Muscle of leg (tissue), 3 donors: ENCODE measurements at regions not wholly inside any gene's neighbourhood (a gene's known extent, or its start where the extent isn't known, plus 50 kb on each side); places are given as distances from the start of the nearest gene placed in this dataset.

Experiments used
- DNase-seq: peaks from one replicate; pipeline ENCODE4 v3.0.0; 2013
- H3K27ac ChIP-seq: one replicate; pipeline ENCODE4 v1.5.1; 2013; ENCODE audit warnings: mild to moderate bottlenecking, low read length, control low read depth
- H3K27me3 ChIP-seq: one replicate; pipeline ENCODE4 v1.6.1; 2013; ENCODE audit warnings: low read length; ENCODE audit not compliant: control insufficient read depth, insufficient read depth
- H3K36me3 ChIP-seq: one replicate; pipeline ENCODE4 v1.6.1; 2013; ENCODE audit warnings: low read length; ENCODE audit not compliant: control insufficient read depth, insufficient read depth
- H3K4me1 ChIP-seq: one replicate; pipeline ENCODE4 v1.6.1; 2013; ENCODE audit warnings: low read length; ENCODE audit not compliant: control insufficient read depth, insufficient read depth
- H3K4me3 ChIP-seq: one replicate; pipeline ENCODE4 v1.5.1; 2013; ENCODE audit warnings: low read length, control low read depth
- H3K9me3 ChIP-seq: replicated peaks from 2 replicates; pipeline ENCODE4 v1.6.1; 2013; ENCODE audit warnings: low read depth, low read length; ENCODE audit not compliant: control insufficient read depth
- WGBS: methylation state at CpG from one replicate; pipeline ENCODE4 v1.1.5; 2013; ENCODE audit warnings: missing lambda C conversion rate; ENCODE audit not compliant: insufficient coverage; 5-methylcytosine and 5-hydroxymethylcytosine counted together

DNA sequence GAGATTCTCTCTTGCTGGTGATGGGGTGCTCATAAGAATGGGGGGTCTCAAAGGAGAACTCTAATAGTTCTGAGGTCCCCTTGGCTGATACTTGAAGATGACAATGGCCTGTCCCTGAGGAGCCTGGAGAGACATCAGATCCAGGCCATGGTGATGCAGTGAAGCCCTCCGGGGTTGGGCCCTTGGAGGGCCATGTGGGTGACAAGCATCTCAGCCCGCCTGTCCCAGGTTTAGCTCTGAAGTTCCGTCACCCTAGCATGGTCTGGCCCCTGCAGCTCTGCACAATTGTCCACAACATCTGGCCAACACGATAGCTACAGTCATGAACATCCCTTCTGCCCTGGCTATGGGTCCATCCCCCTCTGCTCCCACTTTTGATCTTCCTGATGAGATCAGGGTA, 202.8 kb upstream of the HS6ST1 start:
- Histone ChIP-seq H3K36me3 (no peaks in the 10 kb centered on the region), H3K27ac (no peak overlapping the region), H3K9me3 (no peaks in the 10 kb centered on the region), H3K4me1 (no peaks in the 10 kb centered on the region), H3K4me3 (no peak overlapping the region), H3K27me3 (peaks cover 3% of the 10 kb centered on the region)
- no peak for DNase-seq
- WGBS: 75% methylated on average over 4 of the region's 4 CpGs

DNA sequence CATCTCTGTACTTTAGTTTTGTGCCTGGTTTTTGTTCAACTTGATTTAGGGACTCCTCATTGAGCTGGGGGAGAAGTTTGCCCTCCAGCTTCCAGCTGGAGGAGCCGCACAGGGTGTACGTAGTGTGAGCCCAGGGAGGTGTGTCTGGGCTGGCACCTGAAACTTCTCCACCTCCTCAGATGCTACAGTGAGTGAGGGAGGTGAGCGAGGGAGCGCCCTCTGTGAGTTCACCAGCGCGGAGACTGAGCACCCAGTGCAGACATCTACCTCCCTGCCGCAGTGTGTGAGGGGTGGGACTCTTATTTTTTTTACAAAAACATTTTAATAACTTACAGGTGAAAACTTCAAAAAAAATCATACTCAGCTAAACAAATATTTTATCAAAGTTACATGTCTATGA, 204.2 kb upstream of the HS6ST1 start:
- peaks cover 3% of the 10 kb centered on the region for H3K27me3 ChIP-seq
- no peaks in the 10 kb centered on the region for H3K4me1 ChIP-seq
- no peak overlapping the region for H3K27ac ChIP-seq
- no peaks in the 10 kb centered on the region for H3K36me3 ChIP-seq
- no peak overlapping the region for H3K4me3 ChIP-seq
- no peaks in the 10 kb centered on the region for H3K9me3 ChIP-seq
- WGBS: no CpG with 5 or more reads among the region's 7 CpGs
- no peak for DNase-seq

DNA sequence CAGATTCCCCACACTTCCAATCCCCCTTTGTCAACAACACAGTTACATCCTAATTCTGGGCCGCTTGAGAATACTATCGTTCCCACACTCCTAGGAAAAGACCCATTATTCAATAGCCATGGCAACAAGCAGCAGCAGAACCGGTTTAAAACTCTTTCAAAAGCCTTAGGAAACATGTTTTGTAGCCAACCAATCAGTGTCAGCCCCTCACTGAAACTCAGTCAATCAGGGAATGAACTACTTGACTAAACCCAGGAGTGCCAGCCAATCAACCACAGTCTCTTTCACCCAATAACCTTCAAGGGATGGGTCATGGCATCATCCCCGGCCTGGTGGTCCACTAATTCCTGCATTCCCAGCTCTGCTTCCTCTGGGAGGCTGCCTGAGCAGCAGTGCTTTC, 204.8 kb upstream of the HS6ST1 start:
- 82% methylated on average over 2 of the region's 4 CpGs for WGBS
- DNase-seq: no peak
- H3K9me3 ChIP-seq: no peaks in the 10 kb centered on the region
- H3K27ac ChIP-seq: no peak overlapping the region
- no peak overlapping the region for H3K4me3 ChIP-seq
- H3K27me3 ChIP-seq: peaks cover 4% of the 10 kb centered on the region
- no peaks in the 10 kb centered on the region for H3K4me1 ChIP-seq
- H3K36me3 ChIP-seq: no peaks in the 10 kb centered on the region

DNA sequence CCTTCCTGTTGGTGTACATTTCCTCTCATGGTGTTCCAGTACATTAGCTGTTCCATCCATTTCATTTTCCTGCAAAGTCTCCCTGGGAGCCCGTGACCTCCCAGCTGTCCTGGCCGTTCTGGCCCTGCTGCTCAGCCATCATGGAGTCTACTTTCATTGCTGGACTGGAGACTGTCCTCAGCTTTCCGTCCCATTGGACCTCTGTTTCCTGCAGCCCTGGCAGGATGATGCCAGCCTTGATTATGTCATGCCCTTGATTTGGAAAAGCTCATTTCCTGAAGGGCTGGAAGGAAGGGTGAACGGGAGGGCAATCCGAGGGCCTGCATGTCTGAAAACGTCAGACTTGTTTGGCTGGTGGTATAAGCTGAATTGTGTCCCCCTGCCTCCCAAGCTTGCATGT, 205.5 kb upstream of the HS6ST1 start:
- no peak for DNase-seq
- Histone ChIP-seq H3K27ac (no peak overlapping the region), H3K4me3 (no peak overlapping the region), H3K36me3 (no peaks in the 10 kb centered on the region), H3K4me1 (no peaks in the 10 kb centered on the region), H3K9me3 (no peaks in the 10 kb centered on the region), H3K27me3 (peaks cover 7% of the 10 kb centered on the region)
- 51% methylated on average over 6 of the region's 6 CpGs for WGBS

DNA sequence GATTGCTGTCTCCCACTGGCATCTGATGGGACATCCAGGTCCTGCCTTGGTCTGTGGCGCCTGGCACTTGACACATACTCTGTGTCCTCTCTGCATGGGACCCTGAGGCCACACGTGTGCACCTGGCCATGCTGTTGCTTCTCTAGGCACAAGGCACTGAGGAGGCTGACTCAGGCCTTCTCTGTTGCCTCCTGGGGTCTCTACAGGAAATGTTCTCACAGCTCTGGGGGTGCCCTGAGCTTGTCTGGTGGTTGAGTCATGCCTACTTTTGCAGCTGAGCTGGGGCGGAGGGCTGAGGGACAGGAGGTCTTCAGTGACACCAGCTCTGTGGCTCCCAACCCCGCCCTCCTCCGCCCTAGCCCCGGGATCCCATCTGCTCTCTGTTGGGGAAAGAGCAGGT, 207.0 kb upstream of the HS6ST1 start:
- H3K9me3 ChIP-seq: no peaks in the 10 kb centered on the region
- H3K27ac ChIP-seq: no peak overlapping the region
- no peaks in the 10 kb centered on the region for H3K36me3 ChIP-seq
- 91% methylated on average over 6 of the region's 6 CpGs for WGBS
- no peak overlapping the region for H3K4me3 ChIP-seq
- peaks cover 7% of the 10 kb centered on the region for H3K27me3 ChIP-seq
- DNase-seq: no peak
- H3K4me1 ChIP-seq: no peaks in the 10 kb centered on the region

DNA sequence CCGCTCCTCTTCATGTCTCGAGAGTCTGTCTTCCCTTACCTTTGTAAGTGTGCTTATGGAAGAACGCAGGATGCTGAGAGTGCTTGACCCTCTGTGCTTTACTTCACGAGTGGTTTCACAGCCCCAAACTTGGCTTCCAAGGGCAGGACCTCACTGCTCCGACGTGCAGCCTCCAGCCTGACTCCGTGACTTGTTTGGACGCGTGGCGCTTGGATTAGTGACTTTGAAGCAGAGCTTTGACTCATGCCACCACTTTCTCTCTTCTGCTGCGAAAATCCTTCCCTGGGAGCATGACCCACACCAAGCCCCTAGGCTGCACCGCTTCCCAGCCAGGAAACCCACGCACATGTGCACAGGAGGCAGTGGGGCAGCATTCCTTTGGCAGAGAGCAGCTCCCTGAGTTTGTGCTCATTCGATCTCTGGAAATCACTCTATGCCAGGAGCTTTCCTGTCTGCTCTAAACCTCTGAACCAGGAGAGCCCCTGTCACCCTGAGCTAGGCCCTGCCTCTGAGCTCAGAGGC, 207.8 kb upstream of the HS6ST1 start:
- no peak for DNase-seq
- 78% methylated on average over 11 of the region's 14 CpGs for WGBS
- Histone ChIP-seq H3K27me3 (peaks cover 7% of the 10 kb centered on the region), H3K4me3 (no peak overlapping the region), H3K9me3 (no peaks in the 10 kb centered on the region), H3K36me3 (no peaks in the 10 kb centered on the region), H3K4me1 (no peaks in the 10 kb centered on the region), H3K27ac (no peak overlapping the region)

DNA sequence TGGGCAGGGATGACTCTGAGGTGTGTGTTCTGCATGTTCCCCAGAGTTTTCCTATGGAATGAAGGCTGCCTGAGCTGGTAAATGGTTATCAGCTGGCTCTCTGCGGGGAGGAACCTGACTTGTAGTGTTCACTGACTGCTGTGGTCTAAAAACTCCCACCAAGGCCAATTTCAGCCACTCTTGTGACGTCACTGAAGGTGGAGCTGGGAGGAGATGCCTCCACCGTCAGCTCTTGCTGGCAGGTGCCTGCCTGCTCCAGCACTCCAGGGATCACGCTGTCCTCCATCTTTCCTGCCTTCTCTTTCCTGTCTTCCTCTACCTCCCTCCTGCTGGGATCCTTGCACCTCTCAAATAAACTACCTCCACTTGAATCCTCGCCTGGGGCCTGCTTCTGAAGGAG, 209.5 kb upstream of the HS6ST1 start:
- no peaks in the 10 kb centered on the region for H3K36me3 ChIP-seq
- H3K4me1 ChIP-seq: no peaks in the 10 kb centered on the region
- H3K4me3 ChIP-seq: no peak overlapping the region
- H3K9me3 ChIP-seq: no peaks in the 10 kb centered on the region
- peaks cover 4% of the 10 kb centered on the region for H3K27me3 ChIP-seq
- DNase-seq: no peak
- WGBS: 86% methylated on average over 1 of the region's 5 CpGs
- no peak overlapping the region for H3K27ac ChIP-seq

DNA sequence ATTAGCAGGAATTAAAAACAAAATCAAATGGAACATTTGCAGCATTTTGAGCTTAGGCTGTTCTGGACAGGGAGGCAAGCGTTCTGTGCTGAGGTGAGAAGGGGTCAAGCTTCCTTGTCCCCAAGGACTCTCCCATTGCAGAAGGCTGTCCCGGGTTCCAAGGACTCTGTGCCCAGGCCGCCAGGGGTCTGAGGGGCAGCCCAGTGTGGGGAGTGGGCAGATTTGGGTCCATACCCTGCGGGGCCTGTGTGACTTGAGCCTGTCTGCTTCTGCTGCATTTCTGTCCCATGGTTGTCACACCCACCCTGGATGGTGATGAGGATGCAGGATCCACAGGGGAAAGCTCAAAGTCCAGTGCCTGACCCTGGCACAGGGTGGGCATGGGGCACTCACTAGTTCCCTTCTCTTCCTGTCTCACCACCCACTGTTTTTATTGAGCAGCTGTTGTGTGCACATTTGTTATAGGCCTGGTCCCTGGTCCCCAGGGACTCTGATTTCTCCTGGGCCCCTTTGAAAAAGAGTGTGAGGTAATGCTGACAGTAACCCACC, 211.4 kb upstream of the HS6ST1 start:
- Histone ChIP-seq H3K9me3 (no peaks in the 10 kb centered on the region), H3K4me3 (no peak overlapping the region), H3K4me1 (no peaks in the 10 kb centered on the region), H3K36me3 (no peaks in the 10 kb centered on the region), H3K27me3 (peaks cover 4% of the 10 kb centered on the region), H3K27ac (no peak overlapping the region)
- no peak for DNase-seq
- 59% methylated on average over 2 of the region's 4 CpGs for WGBS

DNA sequence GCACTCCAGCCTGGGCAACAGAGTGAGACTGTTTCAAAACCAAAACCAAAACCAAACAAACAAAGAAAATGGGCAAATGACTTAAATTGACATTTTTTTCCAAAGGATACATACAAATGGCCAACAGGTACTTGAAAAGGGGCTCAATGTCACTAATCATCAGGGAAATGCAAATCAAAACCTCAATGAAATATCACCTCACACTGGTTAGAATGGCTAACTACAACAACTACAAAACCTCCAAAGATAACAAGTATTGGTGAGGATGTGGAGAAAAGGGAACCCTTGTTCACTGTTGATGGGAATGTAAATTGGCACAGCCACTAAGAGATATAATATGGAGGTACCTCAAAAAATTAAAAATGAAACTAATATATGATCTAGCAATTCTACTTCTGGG, 213.2 kb upstream of the HS6ST1 start:
- no peaks in the 10 kb centered on the region for H3K9me3 ChIP-seq
- H3K27me3 ChIP-seq: peaks cover 4% of the 10 kb centered on the region
- DNase-seq: no peak
- no peaks in the 10 kb centered on the region for H3K36me3 ChIP-seq
- H3K4me3 ChIP-seq: no peak overlapping the region
- H3K4me1 ChIP-seq: no peaks in the 10 kb centered on the region
- no peak overlapping the region for H3K27ac ChIP-seq

DNA sequence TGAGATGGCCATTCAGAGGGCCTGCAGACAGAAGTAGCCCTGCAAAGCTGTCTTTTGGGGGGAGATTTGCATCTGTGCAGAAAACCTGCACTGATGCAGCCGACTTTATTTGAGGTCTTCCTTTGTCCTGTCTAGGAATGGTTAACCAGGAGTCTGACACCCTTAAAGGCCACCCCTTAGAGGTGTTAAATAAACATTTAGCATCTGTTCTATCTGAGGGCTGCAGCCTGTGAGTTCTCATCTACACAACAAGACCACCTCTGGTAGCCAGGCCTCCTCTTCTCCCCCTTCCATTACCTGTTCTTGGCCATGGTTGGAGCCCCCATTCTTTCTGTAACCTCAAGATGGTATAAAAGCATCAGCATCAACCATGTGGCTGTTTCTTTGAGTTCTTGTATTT, 214.4 kb upstream of the HS6ST1 start:
- DNase-seq: no peak
- WGBS: no CpG with 5 or more reads among the region's 1 CpG
- H3K27me3 ChIP-seq: peaks cover 4% of the 10 kb centered on the region
- H3K27ac ChIP-seq: no peak overlapping the region
- no peaks in the 10 kb centered on the region for H3K4me1 ChIP-seq
- H3K4me3 ChIP-seq: no peak overlapping the region
- H3K36me3 ChIP-seq: no peaks in the 10 kb centered on the region
- H3K9me3 ChIP-seq: no peaks in the 10 kb centered on the region
